ENCODE measurements at regions not wholly inside any gene's neighbourhood (a gene's known extent, or its start where the extent isn't known, plus 50 kb on each side); places are given as distances from the start of the nearest gene placed in this dataset.

- Mint-ChIP-seq H3K27ac (no peak overlapping the region), H3K4me1 (peaks cover 13% of the 10 kb centered on the region), H3K36me3 (ENCODE audit: low read depth) (no peaks in the 10 kb centered on the region), H3K4me3 (no peak overlapping the region), H3K9me3 (no peaks in the 10 kb centered on the region), H3K27me3 (ENCODE audit: insufficient read depth) (no peaks in the 10 kb centered on the region)
- no peak for TF ChIP-seq CTCF (conservative IDR thresholded peaks at IDR 0.05)
- H3K27me3 ChIP-seq (ENCODE audit: control insufficient read depth, insufficient read depth, low read length, poor library complexity, severe bottlenecking), result no peaks in the 10 kb centered on the region
- H3K9me3 ChIP-seq (ENCODE audit: control insufficient read depth, low read length), result no peaks in the 10 kb centered on the region
- no peak overlapping the region for H3K4me3 ChIP-seq (ENCODE audit: low read length)
- DNase-seq, result no peak
- no peak overlapping the region for H3K9ac ChIP-seq (ENCODE audit: extremely low read depth, low read length, poor library complexity, severe bottlenecking)
- H3K36me3 ChIP-seq (ENCODE audit: control insufficient read depth, insufficient read depth, low read length), result no peaks in the 10 kb centered on the region
- no peak overlapping the region for H3K27ac ChIP-seq (ENCODE audit: low read depth, low read length)
- H3K4me1 ChIP-seq (ENCODE audit: control insufficient read depth, insufficient read depth, low read length), result no peaks in the 10 kb centered on the region
Measured at GRCh38 chr5:34504967-34505366, 151.2 kb upstream of the RAI14 start.

DNA sequence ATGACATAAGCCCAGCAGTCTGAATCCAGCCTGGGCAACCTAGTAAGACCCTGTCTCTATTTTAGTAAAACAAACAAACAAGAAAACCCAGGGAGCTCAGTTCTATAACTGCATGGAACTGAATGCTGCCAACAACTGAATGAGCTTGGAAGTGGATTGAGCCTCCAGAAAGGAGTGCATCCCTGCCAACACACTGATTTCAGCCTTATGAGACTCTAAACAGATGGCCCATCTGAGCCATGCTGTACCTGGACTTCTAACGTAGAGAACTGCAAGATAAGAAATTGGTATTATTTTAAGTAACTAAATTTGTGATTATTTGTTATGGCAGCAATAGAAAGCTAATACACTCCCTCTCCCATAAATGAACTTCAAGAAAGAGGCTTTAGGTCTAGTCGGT lies 150.4 kb upstream of the RAI14 start:
- TF ChIP-seq CTCF (conservative IDR thresholded peaks at IDR 0.05), result no peak
- Mint-ChIP-seq H3K9me3 (no peaks in the 10 kb centered on the region), H3K4me1 (peaks cover 19% of the 10 kb centered on the region), H3K27ac (no peak overlapping the region), H3K36me3 (ENCODE audit: low read depth) (no peaks in the 10 kb centered on the region), H3K27me3 (ENCODE audit: insufficient read depth) (no peaks in the 10 kb centered on the region), H3K4me3 (no peak overlapping the region)
- Histone ChIP-seq H3K4me3 (ENCODE audit: low read length) (no peak overlapping the region), H3K4me1 (ENCODE audit: control insufficient read depth, insufficient read depth, low read length) (no peaks in the 10 kb centered on the region), H3K36me3 (ENCODE audit: control insufficient read depth, insufficient read depth, low read length) (no peaks in the 10 kb centered on the region), H3K27ac (ENCODE audit: low read depth, low read length) (no peak overlapping the region), H3K9me3 (ENCODE audit: control insufficient read depth, low read length) (no peaks in the 10 kb centered on the region), H3K9ac (ENCODE audit: extremely low read depth, low read length, poor library complexity, severe bottlenecking) (no peak overlapping the region), H3K27me3 (ENCODE audit: control insufficient read depth, insufficient read depth, low read length, poor library complexity, severe bottlenecking) (no peaks in the 10 kb centered on the region)
- WGBS, 2 experiments (ENCODE audit: insufficient coverage in 1 of 2, insufficient read length in 1 of 2), result 100% methylated on average over 2 of the region's 2 CpGs; no CpG with 5 or more reads in 1 of the 2 experiments
- no peak for DNase-seq

DNA sequence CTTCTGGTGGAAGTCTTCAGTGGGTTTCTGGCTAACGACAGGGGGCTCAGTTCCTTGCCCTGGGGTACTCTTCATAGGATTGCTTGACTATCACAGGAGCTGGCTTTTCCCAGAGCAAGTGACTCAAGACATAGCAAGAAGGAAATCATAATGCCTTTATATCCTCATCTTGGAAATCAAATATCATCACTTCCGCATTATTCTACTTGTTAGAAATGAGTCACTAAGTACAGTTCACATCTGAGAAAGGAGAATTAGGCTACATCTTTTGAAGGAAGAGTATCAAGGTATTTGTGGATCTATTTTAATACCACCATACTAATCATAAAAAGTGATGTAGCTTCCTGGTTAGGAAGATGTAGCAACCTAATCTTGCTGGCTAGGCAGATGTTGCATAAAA lies 148.2 kb upstream of the RAI14 start:
- Histone ChIP-seq H3K9me3 (ENCODE audit: control insufficient read depth, low read length) (no peaks in the 10 kb centered on the region), H3K4me1 (ENCODE audit: control insufficient read depth, insufficient read depth, low read length) (no peaks in the 10 kb centered on the region), H3K4me3 (ENCODE audit: low read length) (no peak overlapping the region), H3K36me3 (ENCODE audit: control insufficient read depth, insufficient read depth, low read length) (no peaks in the 10 kb centered on the region), H3K27ac (ENCODE audit: low read depth, low read length) (no peak overlapping the region), H3K27me3 (ENCODE audit: control insufficient read depth, insufficient read depth, low read length, poor library complexity, severe bottlenecking) (no peaks in the 10 kb centered on the region), H3K9ac (ENCODE audit: extremely low read depth, low read length, poor library complexity, severe bottlenecking) (no peak overlapping the region)
- H3K4me1 Mint-ChIP-seq, result peaks cover 30% of the 10 kb centered on the region
- H3K4me3 Mint-ChIP-seq, result no peak overlapping the region
- no peaks in the 10 kb centered on the region for H3K9me3 Mint-ChIP-seq
- H3K36me3 Mint-ChIP-seq (ENCODE audit: low read depth), result no peaks in the 10 kb centered on the region
- 77 to 100% methylated on average over 1 to 2 of the region's 2 CpGs for WGBS, 2 experiments (ENCODE audit: insufficient coverage in 1 of 2, insufficient read length in 1 of 2)
- H3K27me3 Mint-ChIP-seq (ENCODE audit: insufficient read depth), result no peaks in the 10 kb centered on the region
- DNase-seq, result no peak
- H3K27ac Mint-ChIP-seq, result no peak overlapping the region
- TF ChIP-seq CTCF (conservative IDR thresholded peaks at IDR 0.05), result no peak

Measured in endodermal cell (in vitro differentiated cells).